Ovary (tissue), 7 donors: ENCODE measurements at regions not wholly inside any gene's neighbourhood (a gene's known extent, or its start where the extent isn't known, plus 50 kb on each side); places are given as distances from the start of the nearest gene placed in this dataset.

Experiments used
- DNase-seq, 5 donors: peaks; one replicate each; pipeline ENCODE4 v3.0.0-alpha.2; 2019 to 2020
- H3K27ac ChIP-seq, 2 donors: fragments of 200-600 bp; one replicate each; pipeline versions ENCODE4 v1.5.1 to v1.8.0; 2019 to 2022
- H3K27me3 ChIP-seq: fragments of 200-600 bp; one replicate; pipeline ENCODE4 v1.8.0; 2022
- H3K36me3 ChIP-seq: fragments of 200-600 bp; sonication (generic); one replicate; pipeline ENCODE4 v1.5.1; 2019
- H3K4me1 ChIP-seq: one replicate; pipeline ENCODE4 v1.8.1; 2013; ENCODE audit warnings: mild to moderate bottlenecking, moderate library complexity; ENCODE audit not compliant: insufficient read depth
- H3K4me3 ChIP-seq: fragments of 200-600 bp; sonication (generic); one replicate; pipeline ENCODE4 v1.5.1; 2017
- H3K9me3 ChIP-seq, 2 donors: fragments of 200-600 bp in 1 of 2; sonication (generic) in 1 of 2; one replicate each; pipeline versions ENCODE4 v1.5.1 to v1.8.1; 2013 to 2019; ENCODE audit warnings: mild to moderate bottlenecking in 1 of 2, moderate library complexity in 1 of 2
- EP300 ChIP-seq: sonication (generic); formaldehyde crosslinking; IDR thresholded peaks from one replicate; pipeline ENCODE4 v1.6.1; 2017; ENCODE audit warnings: antibody characterized with exemption
- POLR2A ChIP-seq: fragments of 450-650 bp; IDR thresholded peaks from one replicate; pipeline ENCODE4 v1.6.1; 2017; ENCODE audit warnings: antibody characterized with exemption, mild to moderate bottlenecking, moderate library complexity
- WGBS, 3 donors: extraction: QIAGEN DNeasy Blood & Tissue Kit in 1 of 3; methylation state at CpG; one replicate each; pipeline versions ENCODE4 v1.1.5 to v1.1.7; 2013 to 2017; 5-methylcytosine and 5-hydroxymethylcytosine counted together
- intact Hi-C, 4 donors: fragments of 100-400 bp; cut with DNase I; formaldehyde crosslinking; loops; one replicate each; pipeline versions ENCODE4 v1.11.0 to v1.15.1; 2022 to 2023
- TF ChIP-seq, protein P1 (sequence below), 3 donors: fragments of 450-650 bp in 2 of 3; fragments of 200-600 bp in 1 of 3; IDR thresholded peaks; one replicate each; pipeline versions ENCODE4 v1.5.1 to v1.8.0; 2016 to 2022; ENCODE audit warnings: antibody characterized with exemption in 3 of 3, mild to moderate bottlenecking in 1 of 3
- donor health status: DM: no; HTN: no; CAD: no; lungs with moderate emphysema.
- donor health status: DM: no; HTN: no; CAD: no.
- donor health status: Bipolar disorder and iron deficiency.
- donor health status: DM: no; HTN: no; CAD: no.
- donor health status: DM: yes; HTN: yes; CAD: no.

DNA sequence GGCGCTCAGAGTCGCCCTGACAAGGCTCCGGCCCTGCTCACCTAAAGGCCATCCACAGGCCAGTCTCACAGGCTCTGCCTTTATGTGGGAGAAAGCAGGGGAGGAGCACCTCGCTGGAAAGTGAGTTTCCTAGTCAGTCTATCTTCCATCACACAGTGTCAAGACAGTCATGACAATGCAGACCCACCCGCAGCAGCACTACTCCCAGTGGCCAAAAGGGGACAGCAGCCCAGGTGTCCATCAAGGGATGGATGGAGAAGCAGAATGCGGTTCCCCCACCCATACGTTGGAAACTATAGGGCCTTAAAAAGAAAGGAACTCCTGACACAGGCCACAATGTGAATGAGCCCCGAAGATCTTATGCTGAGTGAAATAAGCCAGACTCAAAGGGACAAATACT, 226.8 kb downstream of the ENGASE start:
- intact Hi-C loops, result no loop called here
- 70 to 77% (median 71%) methylated on average over 8 of the region's 8 CpGs for WGBS, 3 donors
- no peaks in the 10 kb centered on the region for H3K27me3 ChIP-seq

DNA sequence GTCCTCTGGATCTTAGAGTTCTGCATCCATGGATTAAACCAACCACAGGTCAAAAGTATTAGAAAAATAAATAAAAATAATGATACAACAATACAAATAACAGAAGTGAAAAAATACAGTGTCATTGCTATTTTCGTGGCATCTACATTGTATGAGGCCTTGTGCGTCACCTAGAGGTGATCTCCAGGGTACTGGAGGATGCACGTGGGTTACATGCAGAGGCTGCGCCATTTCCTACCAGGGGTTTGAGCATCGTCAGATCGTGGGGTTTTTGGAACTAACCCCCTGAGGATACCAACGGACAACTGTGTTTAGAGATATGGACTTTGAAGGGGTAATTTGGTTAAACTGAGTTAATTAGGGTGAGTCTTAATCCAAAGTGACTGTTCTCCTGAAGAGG, 224.7 kb downstream of the ENGASE start:
- Histone ChIP-seq H3K27ac (no peak overlapping the region), H3K36me3 (no peaks in the 10 kb centered on the region), H3K4me1 (no peaks in the 10 kb centered on the region), H3K27me3 (no peaks in the 10 kb centered on the region), H3K9me3 (no peaks in the 10 kb centered on the region), H3K4me3 (no peak overlapping the region)
- TF ChIP-seq EP300 (no peak), POLR2A (no peak)
- TF ChIP-seq, protein P1, sequence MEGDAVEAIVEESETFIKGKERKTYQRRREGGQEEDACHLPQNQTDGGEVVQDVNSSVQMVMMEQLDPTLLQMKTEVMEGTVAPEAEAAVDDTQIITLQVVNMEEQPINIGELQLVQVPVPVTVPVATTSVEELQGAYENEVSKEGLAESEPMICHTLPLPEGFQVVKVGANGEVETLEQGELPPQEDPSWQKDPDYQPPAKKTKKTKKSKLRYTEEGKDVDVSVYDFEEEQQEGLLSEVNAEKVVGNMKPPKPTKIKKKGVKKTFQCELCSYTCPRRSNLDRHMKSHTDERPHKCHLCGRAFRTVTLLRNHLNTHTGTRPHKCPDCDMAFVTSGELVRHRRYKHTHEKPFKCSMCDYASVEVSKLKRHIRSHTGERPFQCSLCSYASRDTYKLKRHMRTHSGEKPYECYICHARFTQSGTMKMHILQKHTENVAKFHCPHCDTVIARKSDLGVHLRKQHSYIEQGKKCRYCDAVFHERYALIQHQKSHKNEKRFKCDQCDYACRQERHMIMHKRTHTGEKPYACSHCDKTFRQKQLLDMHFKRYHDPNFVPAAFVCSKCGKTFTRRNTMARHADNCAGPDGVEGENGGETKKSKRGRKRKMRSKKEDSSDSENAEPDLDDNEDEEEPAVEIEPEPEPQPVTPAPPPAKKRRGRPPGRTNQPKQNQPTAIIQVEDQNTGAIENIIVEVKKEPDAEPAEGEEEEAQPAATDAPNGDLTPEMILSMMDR (IDR thresholded peaks at IDR 0.05), result no peak
- DNase-seq, result no peak
- intact Hi-C loops, result no loop called here
- WGBS, 3 donors, result 73 to 79% (median 76%) methylated on average over 7 of the region's 7 CpGs

More for the DNA sequence above, 226.8 kb downstream of the ENGASE start:
- Histone ChIP-seq H3K4me1 (peaks cover 12% of the 10 kb centered on the region), H3K4me3 (no peak overlapping the region), H3K36me3 (no peaks in the 10 kb centered on the region), H3K9me3 (no peaks in the 10 kb centered on the region), H3K27ac (no peak overlapping the region)
- TF ChIP-seq POLR2A (no peak), EP300 (no peak)
- TF ChIP-seq, protein P1 (IDR thresholded peaks at IDR 0.05), result no peak
- DNase-seq, result no peak

DNA sequence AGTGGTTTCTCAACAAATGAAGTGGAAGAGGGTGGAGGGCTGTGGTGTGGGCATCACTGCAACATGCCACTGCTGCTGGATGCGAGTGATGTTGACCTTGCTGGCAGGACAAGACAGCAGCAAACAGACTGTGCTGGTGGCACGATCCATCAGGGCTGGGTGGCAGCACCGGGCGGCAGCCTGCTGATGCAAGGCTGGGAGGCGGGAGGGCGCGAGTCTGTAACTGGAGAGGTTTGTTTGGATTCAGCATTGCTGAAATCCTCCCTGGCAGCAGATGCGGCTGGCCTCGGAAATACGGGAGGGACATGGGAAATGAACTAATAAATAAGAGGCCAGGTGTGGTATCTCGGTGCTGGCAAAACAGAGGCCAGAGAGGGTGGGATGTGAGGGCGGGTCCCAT, 224.2 kb downstream of the ENGASE start:
- H3K27me3 ChIP-seq, result no peaks in the 10 kb centered on the region
- H3K27ac ChIP-seq, result no peak overlapping the region
- H3K9me3 ChIP-seq, result no peaks in the 10 kb centered on the region
- no peak for DNase-seq
- no peak overlapping the region for H3K4me3 ChIP-seq
- 52 to 66% (median 56%) methylated on average over 12 of the region's 12 CpGs for WGBS, 3 donors
- intact Hi-C loops, result no loop called here
- no peaks in the 10 kb centered on the region for H3K36me3 ChIP-seq
- H3K4me1 ChIP-seq, result no peaks in the 10 kb centered on the region
- TF ChIP-seq, protein P1 (IDR thresholded peaks at IDR 0.05), result no peak
- TF ChIP-seq POLR2A (no peak), EP300 (no peak)

DNA sequence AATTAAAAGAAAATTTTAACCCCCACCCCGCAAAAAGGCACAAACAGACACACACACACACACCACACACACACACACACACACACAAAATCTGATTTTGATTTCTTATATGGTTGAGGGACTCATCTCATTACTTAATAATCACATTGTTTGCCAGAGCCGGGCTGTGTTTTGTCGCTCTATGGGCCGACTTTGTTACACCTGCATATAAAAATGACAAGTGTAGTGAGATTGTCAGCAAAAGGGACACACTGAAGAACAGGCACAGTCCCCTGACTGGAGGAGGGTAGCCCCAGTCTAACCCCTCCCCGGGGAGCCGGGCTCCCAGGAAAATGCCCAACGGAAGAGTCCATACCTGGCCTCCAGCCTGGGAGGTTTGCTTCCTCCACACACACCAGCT, 221.6 kb downstream of the ENGASE start:
- TF ChIP-seq EP300 (no peak), POLR2A (no peak)
- TF ChIP-seq, protein P1 (IDR thresholded peaks at IDR 0.05), result no peak
- 76 to 85% (median 81%) methylated on average over 7 of the region's 7 CpGs for WGBS, 3 donors
- H3K36me3 ChIP-seq, result no peaks in the 10 kb centered on the region
- no peak for DNase-seq
- intact Hi-C loops, result no loop called here
- no peaks in the 10 kb centered on the region for H3K4me1 ChIP-seq
- no peaks in the 10 kb centered on the region for H3K27me3 ChIP-seq
- no peaks in the 10 kb centered on the region for H3K9me3 ChIP-seq
- no peak overlapping the region for H3K27ac ChIP-seq
- no peak overlapping the region for H3K4me3 ChIP-seq

DNA sequence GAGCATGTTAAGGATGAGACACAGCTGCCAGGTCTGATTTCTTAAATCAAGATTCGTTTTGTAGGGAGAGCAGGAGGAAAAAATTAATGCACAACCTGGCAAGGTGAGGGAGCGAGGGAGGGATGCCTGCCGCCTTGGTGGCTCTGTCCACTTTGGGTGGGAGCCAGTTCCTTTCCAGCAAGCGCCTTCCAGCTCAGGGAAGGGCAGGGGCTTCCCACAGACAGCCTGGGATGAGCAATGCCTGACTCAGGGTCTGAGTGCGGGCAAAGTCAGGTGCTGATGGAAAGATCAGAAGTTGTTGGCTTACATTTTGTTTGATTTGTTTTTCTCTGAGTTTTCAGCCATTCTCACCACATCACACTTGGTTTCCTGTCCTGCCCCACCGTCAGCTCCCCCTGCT, 220.7 kb downstream of the ENGASE start:
- 55 to 63% (median 58%) methylated on average over 6 of the region's 6 CpGs for whole genome bisulfite sequencing, 3 donors
- no peak for TF ChIP-seq POLR2A
- TF ChIP-seq EP300, result no peak
- intact Hi-C loops, result no loop called here

More for the DNA sequence above, 220.7 kb downstream of the ENGASE start:
- Histone ChIP-seq H3K4me1 (no peaks in the 10 kb centered on the region), H3K27ac (no peak overlapping the region), H3K9me3 (no peaks in the 10 kb centered on the region), H3K27me3 (no peaks in the 10 kb centered on the region), H3K36me3 (no peaks in the 10 kb centered on the region), H3K4me3 (no peak overlapping the region)
- DNase-seq, result no peak
